ENCODE measurements at regions not wholly inside any gene's neighbourhood (a gene's known extent, or its start where the extent isn't known, plus 50 kb on each side); places are given as distances from the start of the nearest gene placed in this dataset.

- Mint-ChIP-seq H3K4me1 (ENCODE audit: low read depth) (peaks cover 5% of the 10 kb centered on the region), H3K9me3 (peaks cover 4% of the 10 kb centered on the region), H3K36me3 (ENCODE audit: low read depth) (no peaks in the 10 kb centered on the region), H3K4me3 (no peak overlapping the region), H3K27me3 (no peaks in the 10 kb centered on the region), H3K27ac (no peak overlapping the region)
- DNase-seq: no peak
These were observed 103.0 kb downstream of the SUCNR1 start for GRCh38 chr3:151976211-151977050.

GRCh38 chr3:151979906-151980305 lies 106.5 kb downstream of the SUCNR1 start:
- no peak for DNase-seq
- peaks cover 5% of the 10 kb centered on the region for H3K4me1 Mint-ChIP-seq (ENCODE audit: low read depth)
- H3K36me3 Mint-ChIP-seq (ENCODE audit: low read depth): no peaks in the 10 kb centered on the region
- no peak overlapping the region for H3K4me3 Mint-ChIP-seq
- H3K27me3 Mint-ChIP-seq: no peaks in the 10 kb centered on the region
- H3K27ac Mint-ChIP-seq: no peak overlapping the region
- H3K9me3 Mint-ChIP-seq: peaks cover 4% of the 10 kb centered on the region

- Mint-ChIP-seq H3K36me3 (ENCODE audit: low read depth) (no peaks in the 10 kb centered on the region), H3K9me3 (no peaks in the 10 kb centered on the region), H3K27me3 (no peaks in the 10 kb centered on the region), H3K4me1 (ENCODE audit: low read depth) (no peaks in the 10 kb centered on the region), H3K27ac (no peak overlapping the region), H3K4me3 (no peak overlapping the region)
- DNase-seq: no peak
These were observed 110.1 kb downstream of the SUCNR1 start for GRCh38 chr3:151983538-151983937.

- H3K27me3 Mint-ChIP-seq: no peaks in the 10 kb centered on the region
- DNase-seq: no peak
- no peaks in the 10 kb centered on the region for H3K36me3 Mint-ChIP-seq (ENCODE audit: low read depth)
- no peaks in the 10 kb centered on the region for H3K9me3 Mint-ChIP-seq
- H3K4me1 Mint-ChIP-seq (ENCODE audit: low read depth): no peaks in the 10 kb centered on the region
- H3K4me3 Mint-ChIP-seq: no peak overlapping the region
- H3K27ac Mint-ChIP-seq: no peak overlapping the region
These were observed 112.5 kb downstream of the SUCNR1 start for GRCh38 chr3:151985787-151986430.

GRCh38 chr3:151987893-151988292 lies 114.5 kb downstream of the SUCNR1 start:
- no peaks in the 10 kb centered on the region for H3K27me3 Mint-ChIP-seq
- no peaks in the 10 kb centered on the region for H3K36me3 Mint-ChIP-seq (ENCODE audit: low read depth)
- no peaks in the 10 kb centered on the region for H3K4me1 Mint-ChIP-seq (ENCODE audit: low read depth)
- H3K27ac Mint-ChIP-seq: no peak overlapping the region
- H3K4me3 Mint-ChIP-seq: no peak overlapping the region
- DNase-seq: no peak
- no peaks in the 10 kb centered on the region for H3K9me3 Mint-ChIP-seq

- Mint-ChIP-seq H3K4me3 (no peak overlapping the region), H3K4me1 (ENCODE audit: low read depth) (no peaks in the 10 kb centered on the region), H3K27ac (no peak overlapping the region), H3K36me3 (ENCODE audit: low read depth) (no peaks in the 10 kb centered on the region), H3K27me3 (no peaks in the 10 kb centered on the region), H3K9me3 (no peaks in the 10 kb centered on the region)
- DNase-seq: no peak
These were observed 116.2 kb downstream of the SUCNR1 start for GRCh38 chr3:151989621-151990020.

GRCh38 chr3:151990696-151991376 lies 117.4 kb downstream of the SUCNR1 start:
- H3K36me3 Mint-ChIP-seq (ENCODE audit: low read depth): no peaks in the 10 kb centered on the region
- no peaks in the 10 kb centered on the region for H3K9me3 Mint-ChIP-seq
- no peak overlapping the region for H3K27ac Mint-ChIP-seq
- H3K4me1 Mint-ChIP-seq (ENCODE audit: low read depth): no peaks in the 10 kb centered on the region
- H3K4me3 Mint-ChIP-seq: no peak overlapping the region
- DNase-seq: no peak
- no peaks in the 10 kb centered on the region for H3K27me3 Mint-ChIP-seq

GRCh38 chr3:151992326-151993041 lies 119.0 kb downstream of the SUCNR1 start:
- no peak overlapping the region for H3K27ac Mint-ChIP-seq
- DNase-seq: no peak
- H3K9me3 Mint-ChIP-seq: no peaks in the 10 kb centered on the region
- H3K4me1 Mint-ChIP-seq (ENCODE audit: low read depth): no peaks in the 10 kb centered on the region
- H3K36me3 Mint-ChIP-seq (ENCODE audit: low read depth): no peaks in the 10 kb centered on the region
- H3K4me3 Mint-ChIP-seq: no peak overlapping the region
- no peaks in the 10 kb centered on the region for H3K27me3 Mint-ChIP-seq

GRCh38 chr3:151995091-151995490 lies 121.6 kb downstream of the SUCNR1 start:
- H3K27ac Mint-ChIP-seq: no peak overlapping the region

GRCh38 chr3:151998744-151999143 lies 125.3 kb downstream of the SUCNR1 start:
- Mint-ChIP-seq H3K4me3 (no peak overlapping the region), H3K4me1 (ENCODE audit: low read depth) (no peaks in the 10 kb centered on the region), H3K27me3 (no peaks in the 10 kb centered on the region), H3K9me3 (no peaks in the 10 kb centered on the region), H3K27ac (no peak overlapping the region), H3K36me3 (ENCODE audit: low read depth) (no peaks in the 10 kb centered on the region)
- no peak for DNase-seq

More at GRCh38 chr3:151995091-151995490, 121.6 kb downstream of the SUCNR1 start:
- DNase-seq: no peak
- no peaks in the 10 kb centered on the region for H3K9me3 Mint-ChIP-seq
- no peaks in the 10 kb centered on the region for H3K4me1 Mint-ChIP-seq (ENCODE audit: low read depth)
- no peaks in the 10 kb centered on the region for H3K36me3 Mint-ChIP-seq (ENCODE audit: low read depth)
- no peaks in the 10 kb centered on the region for H3K27me3 Mint-ChIP-seq
- H3K4me3 Mint-ChIP-seq: no peak overlapping the region

- H3K27me3 Mint-ChIP-seq: no peaks in the 10 kb centered on the region
- DNase-seq: no peak
- no peaks in the 10 kb centered on the region for H3K36me3 Mint-ChIP-seq (ENCODE audit: low read depth)
- no peak overlapping the region for H3K27ac Mint-ChIP-seq
- no peak overlapping the region for H3K4me3 Mint-ChIP-seq
- H3K9me3 Mint-ChIP-seq: no peaks in the 10 kb centered on the region
- no peaks in the 10 kb centered on the region for H3K4me1 Mint-ChIP-seq (ENCODE audit: low read depth)
These were observed 126.5 kb downstream of the SUCNR1 start for GRCh38 chr3:151999936-152000335.

- H3K4me3 Mint-ChIP-seq: no peak overlapping the region
- H3K27me3 Mint-ChIP-seq: no peaks in the 10 kb centered on the region
- no peaks in the 10 kb centered on the region for H3K36me3 Mint-ChIP-seq (ENCODE audit: low read depth)
- no peaks in the 10 kb centered on the region for H3K4me1 Mint-ChIP-seq (ENCODE audit: low read depth)
- H3K27ac Mint-ChIP-seq: no peak overlapping the region
- no peak for DNase-seq
- no peaks in the 10 kb centered on the region for H3K9me3 Mint-ChIP-seq
These were observed 138.6 kb downstream of the SUCNR1 start for GRCh38 chr3:152011812-152012735.

GRCh38 chr3:152019508-152019907 lies 146.1 kb downstream of the SUCNR1 start:
- H3K4me1 Mint-ChIP-seq (ENCODE audit: low read depth): peaks cover 9% of the 10 kb centered on the region
- H3K27ac Mint-ChIP-seq: no peak overlapping the region
- DNase-seq: no peak
- no peak overlapping the region for H3K4me3 Mint-ChIP-seq
- H3K9me3 Mint-ChIP-seq: no peaks in the 10 kb centered on the region
- no peaks in the 10 kb centered on the region for H3K36me3 Mint-ChIP-seq (ENCODE audit: low read depth)
- no peaks in the 10 kb centered on the region for H3K27me3 Mint-ChIP-seq
